ENCODE measurements at regions not wholly inside any gene's neighbourhood (a gene's known extent, or its start where the extent isn't known, plus 50 kb on each side); places are given as distances from the start of the nearest gene placed in this dataset.

- H3K4me3 ChIP-seq: no peak overlapping the region
- no peaks in the 10 kb centered on the region for H3K36me3 ChIP-seq
- no peaks in the 10 kb centered on the region for H3K4me1 ChIP-seq (ENCODE audit: low read depth)
- TF ChIP-seq, protein P1, sequence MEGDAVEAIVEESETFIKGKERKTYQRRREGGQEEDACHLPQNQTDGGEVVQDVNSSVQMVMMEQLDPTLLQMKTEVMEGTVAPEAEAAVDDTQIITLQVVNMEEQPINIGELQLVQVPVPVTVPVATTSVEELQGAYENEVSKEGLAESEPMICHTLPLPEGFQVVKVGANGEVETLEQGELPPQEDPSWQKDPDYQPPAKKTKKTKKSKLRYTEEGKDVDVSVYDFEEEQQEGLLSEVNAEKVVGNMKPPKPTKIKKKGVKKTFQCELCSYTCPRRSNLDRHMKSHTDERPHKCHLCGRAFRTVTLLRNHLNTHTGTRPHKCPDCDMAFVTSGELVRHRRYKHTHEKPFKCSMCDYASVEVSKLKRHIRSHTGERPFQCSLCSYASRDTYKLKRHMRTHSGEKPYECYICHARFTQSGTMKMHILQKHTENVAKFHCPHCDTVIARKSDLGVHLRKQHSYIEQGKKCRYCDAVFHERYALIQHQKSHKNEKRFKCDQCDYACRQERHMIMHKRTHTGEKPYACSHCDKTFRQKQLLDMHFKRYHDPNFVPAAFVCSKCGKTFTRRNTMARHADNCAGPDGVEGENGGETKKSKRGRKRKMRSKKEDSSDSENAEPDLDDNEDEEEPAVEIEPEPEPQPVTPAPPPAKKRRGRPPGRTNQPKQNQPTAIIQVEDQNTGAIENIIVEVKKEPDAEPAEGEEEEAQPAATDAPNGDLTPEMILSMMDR (IDR thresholded peaks at IDR 0.05; ENCODE audit: low read depth, low read length): no peak
- H3K9me3 ChIP-seq (ENCODE audit: low read depth): no peaks in the 10 kb centered on the region
- no peaks in the 10 kb centered on the region for H3K27me3 ChIP-seq
- DNase-seq (ENCODE audit: low read depth in 1 of 2, low spot score in 1 of 2): no peak
- no peak overlapping the region for H3K27ac ChIP-seq
These were observed 1381.9 kb downstream of the EFNB2 start for GRCh38 chr13:105153611-105154010.

GRCh38 chr13:105151639-105152038 is 1383.8 kb downstream of the EFNB2 start:
- no peaks in the 10 kb centered on the region for H3K27me3 ChIP-seq
- no peaks in the 10 kb centered on the region for H3K4me1 ChIP-seq (ENCODE audit: low read depth)
- TF ChIP-seq, protein P1 (IDR thresholded peaks at IDR 0.05; ENCODE audit: low read depth, low read length): no peak
- H3K27ac ChIP-seq: no peak overlapping the region
- no peak for DNase-seq (ENCODE audit: low read depth in 1 of 2, low spot score in 1 of 2)
- no peaks in the 10 kb centered on the region for H3K36me3 ChIP-seq
- H3K4me3 ChIP-seq: no peak overlapping the region
- no peaks in the 10 kb centered on the region for H3K9me3 ChIP-seq (ENCODE audit: low read depth)

DNA sequence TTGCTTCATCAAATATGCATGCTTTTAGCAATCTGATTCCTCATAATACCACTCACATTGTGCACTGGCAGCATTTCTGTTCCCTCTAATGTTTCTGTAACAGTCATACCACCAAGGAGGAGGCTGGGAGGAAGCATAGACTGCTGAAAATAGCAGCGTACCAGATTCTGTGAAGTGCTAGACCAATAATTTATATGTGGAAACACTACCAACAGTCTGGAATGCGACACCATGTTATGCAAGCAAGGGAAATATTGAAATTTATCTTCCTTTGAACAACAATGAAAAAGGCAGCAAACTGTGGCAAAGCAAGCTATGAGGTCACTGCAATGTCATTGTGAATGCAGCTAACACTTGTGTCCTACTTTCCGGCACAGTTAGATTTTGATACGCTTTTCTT is 1388.0 kb downstream of the EFNB2 start:
- no peak for DNase-seq (ENCODE audit: low read depth in 1 of 2, low spot score in 1 of 2)
- H3K4me1 ChIP-seq (ENCODE audit: low read depth): no peaks in the 10 kb centered on the region
- H3K4me3 ChIP-seq: no peak overlapping the region
- no peaks in the 10 kb centered on the region for H3K27me3 ChIP-seq
- H3K36me3 ChIP-seq: no peaks in the 10 kb centered on the region
- no peak overlapping the region for H3K27ac ChIP-seq
- TF ChIP-seq, protein P1 (IDR thresholded peaks at IDR 0.05; ENCODE audit: low read depth, low read length): no peak
- H3K9me3 ChIP-seq (ENCODE audit: low read depth): no peaks in the 10 kb centered on the region

DNA sequence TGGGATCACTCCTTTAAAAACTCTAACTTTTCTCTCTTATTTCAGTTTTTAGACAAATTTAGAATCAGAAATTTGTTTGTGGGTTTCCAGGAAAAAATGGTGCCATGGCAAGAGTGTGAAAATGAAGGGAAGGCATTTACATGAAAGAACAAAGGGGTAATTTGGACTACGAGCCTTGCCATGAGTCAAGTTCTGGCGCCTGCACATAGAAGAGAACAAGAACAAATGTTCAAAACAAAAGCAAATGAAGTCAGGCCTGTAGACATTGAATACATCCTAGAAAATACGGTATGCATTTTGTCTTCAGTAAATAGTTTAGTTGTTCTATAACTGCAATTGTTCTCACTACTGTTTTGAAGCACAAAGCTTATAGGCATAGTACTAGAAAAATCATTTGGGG is 1390.5 kb downstream of the EFNB2 start:
- DNase-seq (ENCODE audit: low read depth in 1 of 2, low spot score in 1 of 2): no peak
- Histone ChIP-seq H3K36me3 (no peaks in the 10 kb centered on the region), H3K4me3 (no peak overlapping the region), H3K9me3 (ENCODE audit: low read depth) (no peaks in the 10 kb centered on the region), H3K27me3 (no peaks in the 10 kb centered on the region), H3K4me1 (ENCODE audit: low read depth) (no peaks in the 10 kb centered on the region), H3K27ac (no peak overlapping the region)
- TF ChIP-seq, protein P1 (IDR thresholded peaks at IDR 0.05; ENCODE audit: low read depth, low read length): no peak

DNA sequence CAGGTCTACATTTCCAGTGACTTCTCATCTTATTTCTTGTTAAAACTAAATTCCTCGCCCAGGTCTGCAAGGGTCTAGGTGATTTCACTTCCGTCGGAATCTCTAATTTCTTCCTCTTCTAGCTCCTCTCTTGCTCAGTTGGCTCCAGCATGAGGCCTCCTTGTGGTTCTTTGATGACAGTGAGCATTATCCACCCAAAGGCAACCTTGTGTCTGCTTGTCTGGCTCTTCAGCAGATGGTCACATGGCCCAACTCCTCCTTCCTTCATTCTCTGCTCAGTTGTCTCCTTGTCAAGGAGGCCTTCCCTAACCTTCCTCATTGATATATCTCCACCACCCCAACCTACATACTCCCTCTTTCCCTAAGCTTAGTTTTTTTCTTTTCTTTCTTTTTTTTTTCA is 1391.4 kb downstream of the EFNB2 start:
- TF ChIP-seq, protein P1 (IDR thresholded peaks at IDR 0.05; ENCODE audit: low read depth, low read length): no peak
- Histone ChIP-seq H3K27ac (no peak overlapping the region), H3K27me3 (no peaks in the 10 kb centered on the region)

DNA sequence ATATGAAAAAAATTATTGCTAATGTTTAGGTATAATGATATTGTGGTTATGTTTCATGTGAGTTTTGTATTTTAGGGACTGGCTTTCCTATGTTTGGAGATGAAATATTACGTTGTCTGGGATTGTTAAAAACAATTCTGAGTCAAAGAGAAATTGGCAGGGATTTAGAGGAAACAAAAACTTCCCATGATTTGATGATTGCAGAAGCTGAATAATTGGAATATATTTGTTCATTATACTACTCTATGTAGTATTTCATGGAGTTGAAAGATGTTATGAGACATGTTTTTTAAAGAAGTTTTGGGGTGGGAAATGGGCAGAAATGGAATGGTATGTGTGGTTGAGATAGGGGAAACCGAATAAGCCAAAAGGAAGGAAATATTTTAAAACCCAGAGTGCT is 1392.9 kb downstream of the EFNB2 start:
- Histone ChIP-seq H3K27me3 (no peaks in the 10 kb centered on the region), H3K9me3 (ENCODE audit: low read depth) (no peaks in the 10 kb centered on the region), H3K27ac (no peak overlapping the region), H3K36me3 (no peaks in the 10 kb centered on the region), H3K4me1 (ENCODE audit: low read depth) (no peaks in the 10 kb centered on the region), H3K4me3 (no peak overlapping the region)
- TF ChIP-seq, protein P1 (IDR thresholded peaks at IDR 0.05; ENCODE audit: low read depth, low read length): no peak
- no peak for DNase-seq (ENCODE audit: low read depth in 1 of 2, low spot score in 1 of 2)

More for the DNA sequence above, 1391.4 kb downstream of the EFNB2 start:
- no peaks in the 10 kb centered on the region for H3K36me3 ChIP-seq
- H3K4me3 ChIP-seq: no peak overlapping the region
- no peaks in the 10 kb centered on the region for H3K4me1 ChIP-seq (ENCODE audit: low read depth)
- DNase-seq (ENCODE audit: low read depth in 1 of 2, low spot score in 1 of 2): no peak
- no peaks in the 10 kb centered on the region for H3K9me3 ChIP-seq (ENCODE audit: low read depth)

All from cardiac muscle cell (in vitro differentiated cells and primary cell).